IPS-NIHi11 (cell line): ENCODE measurements at regions not wholly inside any gene's neighbourhood (a gene's known extent, or its start where the extent isn't known, plus 50 kb on each side); places are given as distances from the start of the nearest gene placed in this dataset.
"Not testable (repeated sequence)": the region's sequence is repeated elsewhere in the genome, so short reads cannot be mapped to it uniquely, and the experiment has no call there.

Source experiments
- DNase-seq: peaks from one replicate; pipeline ENCODE4 v3.0.0; 2012; ENCODE audit warnings: mixed read lengths, low spot score

DNA sequence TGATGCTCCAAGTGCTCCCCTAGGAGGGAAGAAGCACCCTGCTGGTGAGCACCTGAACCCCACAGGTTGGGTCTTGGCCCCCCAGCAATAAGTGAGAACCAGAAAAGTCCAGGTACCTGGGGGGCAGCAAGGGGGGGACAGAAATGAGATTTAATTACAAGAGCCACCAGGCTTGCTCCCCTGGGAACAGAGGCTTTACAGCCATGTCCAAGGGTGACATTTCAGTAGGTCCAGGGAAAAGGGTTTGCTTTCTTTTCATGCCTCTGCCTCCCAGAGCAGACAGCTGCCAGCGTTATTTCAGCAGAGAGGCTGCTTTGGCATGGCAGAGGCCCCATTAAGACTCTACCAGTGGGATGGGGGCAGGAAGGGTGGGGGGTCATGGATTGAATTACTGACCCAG lies 437.7 kb downstream of the BUD13 start:
- no peak for DNase-seq

DNA sequence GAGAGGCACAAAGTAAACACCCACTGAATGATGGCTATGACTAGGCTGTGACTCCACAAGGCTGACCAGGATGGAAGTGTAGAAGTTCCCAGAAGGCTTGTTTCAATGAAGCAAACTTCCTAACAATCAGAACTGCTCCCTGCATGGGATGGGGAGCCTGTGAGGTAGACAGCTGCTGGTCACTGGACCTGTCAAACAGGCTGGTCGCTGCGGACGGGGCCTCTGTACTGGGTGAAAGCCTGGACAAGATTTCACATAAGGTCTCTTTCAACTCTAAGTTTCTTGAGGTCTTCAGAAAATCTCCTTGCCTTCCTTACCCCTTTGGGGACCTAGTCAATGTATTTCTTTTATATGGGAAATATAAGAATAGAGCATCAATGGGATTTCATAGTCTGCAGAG lies 438.2 kb downstream of the BUD13 start:
- no peak for DNase-seq

DNA sequence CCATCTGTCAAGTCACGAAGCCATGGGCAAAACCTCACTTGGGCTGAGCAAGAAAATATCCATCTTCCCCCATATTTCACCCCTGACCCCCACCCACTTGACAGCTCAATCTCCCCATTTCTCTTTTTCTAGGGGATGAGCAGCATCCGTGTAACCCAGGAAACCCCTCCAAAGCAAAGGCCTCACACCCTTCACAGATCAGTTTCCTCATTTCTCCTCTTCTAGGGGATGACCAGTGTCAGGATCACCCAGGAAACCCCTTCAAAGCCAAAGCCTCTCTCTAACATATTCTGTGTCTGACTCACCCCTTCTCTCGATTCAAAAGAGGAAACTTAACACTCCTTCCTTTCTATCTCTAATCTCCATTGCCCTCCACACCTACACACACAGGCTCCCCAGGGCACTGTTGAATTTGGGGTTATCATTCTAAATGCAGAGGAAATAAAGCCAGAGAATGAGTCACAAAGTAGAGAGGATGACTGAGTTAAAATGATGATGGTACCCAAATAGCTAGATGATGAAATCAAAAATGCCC lies 439.7 kb downstream of the BUD13 start:
- no peak for DNase-seq

DNA sequence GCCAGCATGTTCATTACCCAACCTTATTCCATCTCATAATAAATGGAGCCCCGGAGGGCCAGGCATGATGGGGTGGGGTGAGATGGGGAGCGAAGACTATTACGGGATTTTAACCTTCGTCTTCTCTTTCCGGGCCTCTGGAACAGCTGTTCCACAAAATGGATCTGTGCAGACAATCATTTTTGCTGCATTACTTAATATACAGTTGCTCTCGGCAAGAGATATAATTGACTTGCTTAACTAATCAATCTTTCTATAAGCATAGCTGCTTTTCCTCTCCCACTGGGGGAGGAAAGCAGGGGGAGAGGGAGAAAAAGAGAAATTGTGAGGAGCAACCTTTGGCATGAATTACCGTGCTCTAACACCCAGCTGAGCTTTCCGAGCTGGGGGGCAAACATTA lies 440.4 kb downstream of the BUD13 start:
- no peak for DNase-seq

DNA sequence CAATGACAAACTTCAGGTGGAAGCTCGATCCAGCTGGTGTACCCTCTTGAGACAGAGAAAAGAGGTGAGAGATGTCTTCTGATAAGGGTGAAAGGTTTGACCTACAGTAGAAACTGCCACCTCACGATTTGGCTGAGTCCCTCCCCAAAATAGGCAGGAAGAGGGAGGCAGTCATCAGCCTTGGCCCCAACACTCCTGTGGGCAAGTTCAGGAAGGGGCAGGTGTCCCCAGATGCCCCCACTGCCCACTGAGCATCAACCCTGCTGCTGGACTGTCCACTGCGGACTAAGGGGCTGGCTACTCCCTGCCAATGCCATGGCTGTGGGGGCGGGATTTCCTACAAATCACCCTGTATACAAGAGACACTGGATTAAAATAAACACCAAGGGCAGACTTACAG lies 441.4 kb downstream of the BUD13 start:
- no peak for DNase-seq

DNA sequence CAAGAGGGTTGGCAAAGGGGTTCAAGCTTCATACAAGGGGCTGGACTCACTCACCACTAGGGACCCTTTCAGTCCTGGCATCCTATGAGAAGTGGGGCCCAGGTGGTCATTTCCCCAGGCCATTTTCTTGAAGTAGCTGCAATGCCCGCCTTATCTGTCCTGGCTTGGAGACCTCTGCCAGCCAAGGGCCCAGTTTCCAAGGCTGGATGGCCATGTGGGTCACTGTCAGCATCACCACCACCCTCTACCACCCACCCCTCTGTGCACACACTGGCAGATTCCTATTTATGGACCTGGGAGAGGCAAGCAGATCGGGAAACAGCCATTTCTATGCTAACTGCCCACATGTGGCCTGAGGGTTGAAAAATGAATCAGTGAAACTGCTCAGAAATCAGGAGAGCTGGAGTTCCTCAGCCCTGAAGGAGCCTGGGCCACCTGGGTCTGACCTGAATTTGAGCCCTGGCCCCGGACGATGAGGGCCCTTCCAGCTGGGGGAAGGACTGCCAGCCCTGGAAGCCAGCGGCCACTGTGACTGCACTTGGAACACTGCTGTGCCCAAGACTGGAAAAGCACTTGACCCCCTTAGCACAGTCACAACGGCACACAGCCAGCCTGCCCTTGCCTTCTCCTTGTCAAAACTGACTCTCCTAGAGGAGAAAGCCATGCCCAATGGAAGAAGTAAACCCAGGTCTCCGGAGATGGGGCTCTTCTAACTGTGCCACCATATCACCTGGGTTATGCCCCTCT lies 442.2 kb downstream of the BUD13 start:
- DNase-seq = no peak

DNA sequence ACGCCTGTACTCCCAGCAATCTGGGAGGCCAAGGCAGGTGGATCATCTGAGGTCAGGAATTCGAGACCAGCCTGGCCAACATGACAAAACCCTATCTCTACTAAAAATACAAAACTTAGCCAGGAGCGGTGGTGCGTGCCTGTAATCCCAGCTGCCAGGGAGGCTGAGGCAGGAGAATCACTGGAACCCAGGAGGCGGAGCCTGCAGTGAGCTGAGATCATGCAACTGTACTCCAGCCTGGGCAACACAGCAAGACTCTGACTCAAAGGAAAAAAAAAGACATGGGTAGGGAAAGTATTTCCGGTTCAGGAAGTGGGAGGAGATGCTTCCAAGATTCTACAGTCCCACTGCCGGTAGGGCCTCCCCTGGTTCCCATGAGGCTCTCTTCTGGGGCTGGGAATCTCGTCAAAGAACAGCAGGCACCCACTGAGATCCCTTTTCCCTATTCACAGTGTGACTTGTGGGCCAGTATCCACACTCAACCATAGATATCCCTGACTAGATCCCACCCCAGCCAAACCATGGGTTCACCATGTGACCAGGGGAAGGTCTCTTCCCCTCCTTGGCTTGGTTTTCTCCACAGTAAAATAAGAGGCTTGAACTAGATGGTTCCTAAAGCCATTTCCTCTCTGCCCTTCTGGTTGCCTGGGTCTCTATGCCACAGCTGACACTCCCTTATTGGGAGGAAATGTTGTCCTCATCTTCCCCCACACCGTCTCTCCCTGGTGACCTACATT lies 443.3 kb downstream of the BUD13 start:
- no peak for DNase-seq

DNA sequence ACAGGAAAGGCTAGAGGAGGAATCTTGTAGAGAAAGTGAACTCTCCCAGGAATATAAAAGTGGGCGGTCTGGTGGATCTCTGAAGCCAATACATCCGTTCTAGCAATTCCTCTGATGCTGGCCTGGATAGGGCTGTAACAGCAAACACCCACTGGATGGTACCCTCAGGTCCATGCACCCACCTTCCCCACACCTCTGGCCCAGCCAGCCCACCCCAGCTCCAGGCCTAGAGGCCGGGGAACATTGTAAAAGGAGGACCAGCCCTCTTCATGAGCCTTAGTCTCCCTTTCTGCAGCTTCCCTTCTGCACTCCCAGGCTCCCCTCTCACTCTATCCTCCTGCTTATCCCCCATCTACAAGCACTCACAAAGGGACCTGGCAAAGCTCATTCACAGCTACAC lies 443.9 kb downstream of the BUD13 start:
- DNase-seq = no peak

DNA sequence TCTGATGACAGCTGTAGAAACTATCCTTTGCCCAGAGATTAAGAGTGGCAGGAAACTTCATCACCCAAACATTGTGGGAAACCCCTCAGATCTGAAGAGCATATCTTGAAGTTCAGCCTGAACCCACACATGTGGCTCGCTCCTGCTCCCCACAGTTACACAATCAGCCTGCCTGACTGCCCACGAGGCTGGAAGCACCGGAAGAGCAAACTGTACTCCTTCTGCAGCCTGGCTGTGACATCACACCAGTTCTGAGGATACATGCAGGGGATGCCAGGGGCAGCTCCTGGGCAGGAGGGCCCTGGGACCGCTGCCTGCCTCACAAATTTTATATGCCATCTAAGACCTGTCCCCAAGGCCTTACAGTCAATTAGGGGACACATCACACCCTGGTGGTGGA lies 444.4 kb downstream of the BUD13 start:
- DNase-seq = no peak

DNA sequence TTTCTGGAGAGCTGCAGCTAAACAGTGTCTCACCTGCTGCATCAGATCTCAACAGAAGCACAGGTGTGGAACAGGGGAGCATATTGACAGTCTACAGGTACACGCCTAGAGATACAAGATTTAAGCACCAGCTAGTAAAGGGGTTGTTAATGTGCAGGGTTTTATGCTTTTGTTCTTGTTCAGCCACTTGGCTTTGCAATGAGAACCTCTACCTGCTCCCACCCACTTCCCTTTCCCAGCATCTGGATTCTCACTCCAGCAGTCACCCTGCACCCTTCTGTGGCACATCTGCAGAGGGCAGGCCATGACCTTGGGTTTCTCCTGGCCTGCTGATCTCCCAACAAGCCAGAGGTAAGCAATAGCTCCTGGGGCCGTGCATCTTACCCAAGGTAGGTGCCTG lies 446.6 kb downstream of the BUD13 start:
- DNase-seq = no peak

DNA sequence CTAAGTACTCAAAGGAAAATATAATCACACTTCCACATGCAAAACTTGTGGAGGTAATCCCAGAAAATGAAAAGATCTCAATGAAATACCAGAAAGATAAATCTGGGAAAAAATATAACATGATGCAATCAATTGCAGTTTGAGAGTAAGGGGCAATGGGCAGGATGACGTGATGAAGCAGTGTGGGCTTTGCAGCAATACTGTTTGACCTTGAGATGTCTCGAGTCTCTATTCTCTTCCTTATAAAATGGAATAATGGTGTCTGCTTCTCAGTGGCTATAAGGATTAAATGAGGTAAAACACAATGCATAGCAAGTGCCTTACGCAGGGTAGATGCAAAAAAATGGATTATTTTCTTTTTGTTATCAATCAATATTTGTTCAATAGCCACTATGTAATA lies 447.5 kb downstream of the BUD13 start:
- DNase-seq = no peak

DNA sequence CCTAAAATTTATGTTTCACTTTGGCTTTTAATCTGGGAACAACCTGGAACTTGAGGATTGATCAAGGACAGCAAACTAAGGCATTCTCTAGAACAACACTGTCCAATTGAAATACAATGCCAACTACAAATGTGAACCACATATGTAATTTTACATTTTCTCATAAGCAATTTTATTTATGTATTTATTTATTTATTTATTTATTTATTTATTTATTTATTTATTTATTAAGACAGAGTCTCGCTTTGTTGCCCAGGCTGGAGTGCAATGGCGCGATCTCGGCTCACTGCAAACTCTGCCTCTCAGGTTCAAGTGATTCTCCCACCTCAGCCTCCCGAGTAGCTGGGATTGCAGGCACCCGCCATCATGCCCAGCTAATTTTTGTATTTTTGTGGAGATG lies 448.7 kb downstream of the BUD13 start:
- not testable (repeated sequence) for DNase-seq

DNA sequence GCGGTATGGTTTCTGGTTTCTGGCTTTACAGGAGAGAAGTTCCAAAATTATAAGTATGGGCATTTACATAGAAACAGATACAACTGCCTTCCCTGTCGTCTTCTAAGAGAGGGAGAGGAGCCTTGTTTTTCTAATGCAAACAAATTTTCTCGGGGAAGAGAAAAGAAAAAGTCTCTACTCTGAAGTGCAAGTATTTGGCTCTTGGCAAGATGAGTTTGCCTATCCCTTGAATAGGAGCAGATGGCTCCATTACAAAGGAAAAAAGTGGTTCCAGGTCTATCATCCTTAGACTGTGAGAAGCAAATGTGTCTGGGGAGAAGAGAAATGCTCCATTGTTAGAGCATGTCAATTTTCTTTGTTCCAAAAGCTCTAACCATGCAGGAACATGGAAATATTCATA lies 455.6 kb downstream of the BUD13 start:
- DNase-seq = no peak

DNA sequence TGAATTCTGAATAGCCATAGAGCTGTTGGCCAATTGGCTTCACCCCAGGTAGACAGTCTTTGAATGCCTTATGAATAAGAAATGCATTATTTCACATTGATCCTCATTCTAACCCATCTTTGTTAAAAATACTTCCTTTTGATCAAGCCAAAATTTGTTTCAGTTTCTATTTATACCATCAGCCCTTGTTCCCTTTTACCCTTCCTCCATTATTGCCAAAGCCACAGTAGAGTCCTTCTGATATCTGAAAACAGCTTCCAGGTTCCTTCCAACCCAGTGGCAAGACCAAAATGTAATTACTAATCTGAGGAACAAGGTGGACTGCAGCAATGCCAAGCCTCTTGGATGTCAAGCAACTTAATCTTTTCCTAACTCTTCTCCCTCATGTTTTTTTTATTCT lies 458.8 kb downstream of the BUD13 start:
- DNase-seq = no peak

DNA sequence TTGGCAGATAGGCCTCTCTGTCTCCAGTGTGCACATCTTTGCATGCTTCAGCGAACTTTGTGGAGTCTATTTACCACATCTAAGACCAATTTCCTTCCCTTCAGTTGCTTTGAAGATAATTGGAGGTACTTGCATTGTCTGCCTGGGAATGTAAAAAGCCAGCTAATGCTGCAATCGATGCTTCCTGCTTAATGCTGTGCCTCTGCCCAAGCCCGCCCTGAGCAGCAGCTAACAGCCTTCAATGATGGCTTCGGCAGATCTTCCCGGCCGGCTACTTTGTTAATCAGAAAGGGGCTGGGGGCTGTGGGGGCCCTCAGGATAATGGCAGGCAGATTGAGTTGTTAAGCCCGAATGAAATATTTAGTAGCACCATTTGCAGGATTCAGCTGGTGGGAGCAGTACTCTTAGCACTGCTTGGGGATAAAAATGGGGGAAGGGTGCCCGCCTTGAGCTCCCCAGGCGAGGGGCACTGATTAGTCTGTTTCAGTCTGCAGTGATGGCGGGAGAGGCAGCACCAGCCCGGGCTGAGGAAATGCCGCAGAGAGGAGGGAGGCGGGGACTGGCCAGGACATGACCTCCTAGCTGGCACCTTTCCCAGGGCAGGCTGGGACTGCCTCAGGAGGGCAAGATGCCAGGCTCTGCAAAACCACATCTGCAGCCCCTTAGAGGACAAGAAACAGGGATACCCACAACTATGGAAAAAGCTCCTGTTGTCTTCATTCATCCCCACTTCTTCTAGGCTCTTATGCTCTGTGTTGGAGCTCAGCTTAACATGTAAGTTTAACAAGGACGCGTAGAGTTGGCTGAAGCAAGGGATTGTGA lies 460.0 kb downstream of the BUD13 start:
- no peak for DNase-seq

DNA sequence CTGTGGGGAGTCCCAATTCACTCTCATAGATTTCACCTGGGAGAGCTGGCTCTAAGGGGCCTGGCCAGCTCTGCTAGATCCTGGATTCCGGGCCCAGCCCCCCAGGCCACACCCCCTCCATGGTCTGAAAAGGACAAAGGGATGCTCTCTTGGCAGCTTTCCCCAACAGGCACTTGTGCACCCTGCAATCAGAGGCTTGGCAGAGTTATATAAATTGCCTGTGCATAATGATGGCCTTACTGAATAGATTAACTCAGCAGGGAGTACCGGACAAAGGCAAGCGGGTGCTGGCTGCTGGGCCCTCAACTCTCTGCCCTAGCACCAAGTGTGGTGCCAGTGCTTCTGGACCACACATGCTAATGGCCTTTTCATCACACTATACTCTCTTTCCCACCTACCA lies 461.6 kb downstream of the BUD13 start:
- DNase-seq = no peak

DNA sequence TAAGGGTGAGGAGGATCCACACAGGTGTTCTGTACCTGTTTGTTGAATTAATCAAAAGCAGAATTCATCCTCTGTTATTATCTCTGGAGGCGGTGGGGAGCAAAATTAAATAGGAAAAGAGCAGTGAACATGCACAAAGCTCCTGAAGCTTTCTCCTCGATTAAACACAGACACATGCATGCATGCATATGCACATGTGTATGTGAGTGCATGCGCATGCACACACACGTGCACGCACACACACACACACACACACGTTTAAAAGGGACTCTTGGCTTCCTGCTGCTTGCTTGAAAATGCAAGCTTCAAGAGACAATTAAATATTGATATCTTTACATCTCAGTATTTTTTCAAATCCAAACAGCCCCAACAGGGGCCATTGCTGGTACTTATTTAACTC lies 462.1 kb downstream of the BUD13 start:
- DNase-seq = no peak

DNA sequence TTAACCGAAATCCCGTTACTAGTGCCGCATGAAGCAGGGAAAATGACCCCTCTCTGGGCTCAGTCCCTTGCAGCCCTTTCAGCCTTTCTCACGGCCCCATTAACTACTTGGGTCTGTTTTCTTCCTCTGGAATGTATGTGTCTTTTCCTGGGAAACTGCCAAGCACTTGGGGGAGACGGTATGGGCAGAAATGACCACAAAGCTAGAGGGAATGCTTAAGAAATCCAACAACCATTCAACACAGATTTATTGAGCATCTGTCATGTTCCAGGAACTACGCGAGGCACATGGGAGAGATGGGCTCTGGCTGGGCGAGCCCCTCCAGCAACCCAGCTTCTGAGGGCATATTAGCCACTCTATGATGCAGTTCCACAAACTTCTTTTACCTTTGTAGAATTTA lies 462.6 kb downstream of the BUD13 start:
- DNase-seq = no peak

DNA sequence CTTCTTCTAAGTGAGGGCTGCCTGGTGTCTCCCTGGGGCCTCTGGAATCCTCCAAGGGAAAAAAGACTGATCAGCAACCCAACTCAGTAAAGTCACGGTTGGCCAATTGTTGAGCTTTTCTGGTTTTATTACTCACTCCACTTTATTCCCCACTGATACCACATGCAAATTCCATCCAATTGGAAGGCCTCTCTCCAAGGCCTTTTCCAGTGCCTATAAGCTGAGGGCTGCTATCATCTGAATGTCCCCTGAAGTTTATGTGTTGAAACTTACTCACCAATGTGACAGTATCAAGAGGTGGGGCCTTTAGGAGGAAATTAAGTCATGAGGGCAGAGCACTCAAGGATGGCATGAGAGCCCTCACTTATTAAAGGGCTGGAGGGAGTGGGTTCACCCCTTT lies 463.3 kb downstream of the BUD13 start:
- DNase-seq = no peak

DNA sequence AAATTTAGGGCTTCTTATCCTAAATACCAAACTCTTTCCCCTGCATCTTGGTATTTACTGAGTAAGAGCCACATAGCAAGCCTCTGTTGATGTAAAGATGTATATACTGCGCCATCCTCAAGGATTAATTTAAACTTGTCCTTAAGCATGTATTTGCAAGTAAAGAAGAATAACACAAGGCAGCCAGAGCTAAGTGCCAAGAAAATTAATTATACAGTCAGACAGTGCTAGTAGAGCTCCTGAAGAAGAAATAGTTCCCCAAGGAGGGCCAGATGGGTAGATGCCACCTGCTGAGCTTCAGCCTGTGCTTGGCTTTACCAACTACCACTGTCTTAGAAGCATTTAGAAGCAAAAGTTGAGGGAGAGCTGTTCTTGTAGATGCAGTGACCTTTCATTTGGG lies 470.0 kb downstream of the BUD13 start:
- no peak for DNase-seq

DNA sequence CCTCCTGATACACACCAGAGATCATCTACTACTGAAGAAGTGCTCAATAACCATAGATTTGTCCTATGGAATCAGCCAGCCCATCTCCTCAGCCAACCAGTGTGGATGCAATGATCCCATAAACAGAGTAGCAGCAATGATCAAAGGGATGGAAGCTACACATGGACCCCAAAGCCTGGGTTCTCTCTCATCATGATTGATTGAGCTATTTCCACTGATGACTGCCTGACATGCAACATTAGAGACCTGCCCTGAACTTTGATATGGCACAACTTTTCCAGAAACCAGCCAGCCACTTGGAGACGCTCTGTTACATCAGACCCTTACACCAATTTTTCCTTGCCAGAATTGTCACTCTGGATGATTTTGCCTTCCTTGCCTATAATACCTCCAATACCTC lies 471.6 kb downstream of the BUD13 start:
- no peak for DNase-seq

DNA sequence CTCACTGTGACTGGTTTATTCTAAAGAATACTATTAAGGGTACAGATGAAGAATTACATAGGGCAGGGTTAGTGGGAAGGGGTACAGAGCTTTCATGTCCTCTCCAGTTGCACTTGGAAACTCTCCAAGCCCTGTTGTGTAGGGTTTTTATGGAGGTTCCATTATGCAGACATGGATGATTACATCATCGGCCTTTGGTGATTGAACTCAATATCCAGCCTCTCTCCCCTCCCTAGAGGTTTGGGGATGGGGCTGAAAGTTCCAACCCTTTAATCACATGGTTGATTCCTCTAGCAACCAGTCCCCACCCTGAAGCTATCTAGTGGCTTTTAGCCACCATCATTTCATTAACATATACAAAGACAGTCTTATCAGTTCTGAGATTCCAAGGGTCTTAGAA lies 472.6 kb downstream of the BUD13 start:
- no peak for DNase-seq

DNA sequence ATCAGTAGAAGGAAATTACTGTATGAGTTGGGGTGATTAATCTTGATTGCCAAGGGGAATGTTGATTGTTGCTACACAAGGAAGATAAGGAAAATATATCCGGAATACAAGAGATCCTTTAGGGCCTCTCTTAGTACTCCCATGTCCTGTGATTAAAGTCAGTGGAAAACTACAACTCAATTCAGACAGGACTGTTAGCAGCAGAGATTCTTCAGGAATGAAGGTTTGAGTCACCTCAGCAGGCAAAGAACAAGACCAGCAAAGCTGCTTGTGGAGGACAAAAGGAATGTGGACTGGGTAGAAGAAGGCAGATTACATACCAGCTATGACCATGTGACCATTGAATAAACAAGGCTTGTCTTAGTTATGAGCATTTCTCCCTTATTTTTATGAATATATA lies 478.2 kb downstream of the BUD13 start:
- no peak for DNase-seq
